BLaER1 treated with 17β-estradiol and CSF1 and Interleukin-3, amounts not matched to agents 10 nM and 100 nM (cell line): ENCODE measurements at regions not wholly inside any gene's neighbourhood (a gene's known extent, or its start where the extent isn't known, plus 50 kb on each side); places are given as distances from the start of the nearest gene placed in this dataset.
"Not testable (repeated sequence)": the region's sequence is repeated elsewhere in the genome, so short reads cannot be mapped to it uniquely, and the experiment has no call there.

ENCODE experiments used
- H3K27ac ChIP-seq, 11 experiments: shearing (Covaris generic); formaldehyde crosslinking; 2 replicates each; pipeline ENCODE4 v1.8.1; 2022
- H3K27me3 ChIP-seq, 11 experiments: shearing (Covaris generic); formaldehyde crosslinking; 2 replicates each; pipeline ENCODE4 v1.8.1; 2022
- H3K36me3 ChIP-seq, 11 experiments: shearing (Covaris generic); formaldehyde crosslinking; 2 replicates each; pipeline ENCODE4 v1.8.1; 2022
- H3K4me1 ChIP-seq, 10 experiments: shearing (Covaris generic); formaldehyde crosslinking; 2 replicates each; pipeline ENCODE4 v1.8.1; 2022
- H3K4me2 ChIP-seq, 11 experiments: shearing (Covaris generic); formaldehyde crosslinking; 2 replicates each; pipeline ENCODE4 v1.8.1; 2022
- H3K4me3 ChIP-seq, 10 experiments: shearing (Covaris generic); formaldehyde crosslinking; 2 replicates each; pipeline ENCODE4 v1.8.1; 2022
- H3K9ac ChIP-seq, 11 experiments: shearing (Covaris generic); formaldehyde crosslinking; 2 replicates each; pipeline ENCODE4 v1.8.1; 2022
- H3K9me3 ChIP-seq, 11 experiments: shearing (Covaris generic); formaldehyde crosslinking; replicated peaks in 1 of 11; 2 replicates each; pipeline ENCODE4 v1.8.1; 2022
- H4K20me1 ChIP-seq, 11 experiments: shearing (Covaris generic); formaldehyde crosslinking; 2 replicates each; pipeline ENCODE4 v1.8.1; 2022
- Cebpa-rat ChIP-seq, 11 experiments: shearing (Covaris generic); IDR thresholded peaks; 2 replicates each; pipeline ENCODE4 v1.8.1; 2022

DNA sequence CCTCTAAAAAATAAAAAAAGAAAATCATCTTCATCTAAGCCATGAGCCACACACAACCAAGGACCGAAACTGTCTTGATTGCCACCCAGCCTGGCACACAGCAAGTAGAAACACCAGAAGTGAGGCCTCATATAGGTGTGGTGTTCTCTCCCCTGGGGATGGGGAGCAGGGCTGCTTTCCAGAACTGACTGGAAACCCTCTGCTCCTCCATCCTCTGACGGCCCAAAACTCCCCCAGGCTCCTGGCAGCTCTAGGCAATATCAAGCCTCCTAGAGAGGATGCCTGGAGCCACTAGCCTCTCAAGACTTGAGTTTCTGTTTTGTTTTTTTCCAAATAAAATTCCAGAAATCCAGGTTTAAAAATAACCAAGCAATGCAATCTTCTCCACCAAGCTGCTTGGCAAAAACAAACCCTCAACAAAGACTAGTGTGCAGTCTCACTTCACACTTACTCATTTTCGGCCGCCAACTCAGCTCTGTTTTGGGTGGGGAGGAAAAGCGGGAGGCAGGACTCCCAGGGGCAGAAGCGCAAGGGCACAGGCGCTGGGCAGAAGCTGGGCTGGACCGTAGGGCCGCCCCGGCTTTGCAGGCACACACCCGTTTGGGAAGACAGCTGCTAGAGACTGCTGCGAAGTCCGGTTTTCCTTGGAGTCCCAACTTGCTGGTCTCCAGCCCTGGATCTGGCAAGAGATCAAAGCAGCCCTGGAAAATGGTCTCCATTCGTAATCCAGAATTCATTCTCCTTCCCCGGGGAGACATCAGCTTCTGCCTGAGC, 78.2 kb upstream of the CAPZB start:
- Histone ChIP-seq H3K27me3 (no peaks in the 10 kb centered on the region), H3K9me3 (no peaks in the 10 kb centered on the region), H3K27ac (no peak overlapping the region), H3K4me1 (no peaks in the 10 kb centered on the region), H3K4me2 (no peak overlapping the region), H3K9ac (no peak overlapping the region), H4K20me1 (no peaks in the 10 kb centered on the region), H3K36me3 (no peaks in the 10 kb centered on the region), H3K4me3 (no peak overlapping the region)
- no peak for TF ChIP-seq Cebpa-rat (IDR thresholded peaks at IDR 0.05)

DNA sequence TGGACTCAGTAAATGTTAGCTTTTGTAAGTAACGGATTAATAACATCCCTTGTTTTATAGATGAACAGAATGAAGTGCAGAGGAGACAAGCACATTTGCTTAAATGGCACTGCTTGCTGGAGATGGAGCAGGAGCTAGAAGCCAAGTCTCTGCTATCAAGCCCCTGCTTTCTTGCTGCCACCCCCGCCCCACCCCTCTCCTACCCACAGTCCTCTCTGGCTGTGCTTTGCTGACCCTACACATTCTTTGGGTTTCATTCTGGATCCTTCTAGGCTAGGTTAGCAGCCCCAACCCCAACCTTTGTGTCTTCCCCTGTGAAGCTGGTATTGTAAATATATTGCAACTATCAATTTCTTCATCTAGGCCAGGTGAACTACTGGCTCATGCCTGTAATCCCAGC, 77.5 kb upstream of the CAPZB start:
- H3K27me3 ChIP-seq, result no peaks in the 10 kb centered on the region
- H3K9ac ChIP-seq, result no peak overlapping the region
- no peaks in the 10 kb centered on the region for H3K9me3 ChIP-seq
- TF ChIP-seq Cebpa-rat (IDR thresholded peaks at IDR 0.05), result no peak
- H4K20me1 ChIP-seq, result no peaks in the 10 kb centered on the region
- H3K4me2 ChIP-seq, result no peak overlapping the region
- no peak overlapping the region for H3K27ac ChIP-seq
- no peaks in the 10 kb centered on the region; a peak in 2 of 20 replicates for H3K4me1 ChIP-seq
- no peak overlapping the region for H3K4me3 ChIP-seq
- H3K36me3 ChIP-seq, result no peaks in the 10 kb centered on the region

DNA sequence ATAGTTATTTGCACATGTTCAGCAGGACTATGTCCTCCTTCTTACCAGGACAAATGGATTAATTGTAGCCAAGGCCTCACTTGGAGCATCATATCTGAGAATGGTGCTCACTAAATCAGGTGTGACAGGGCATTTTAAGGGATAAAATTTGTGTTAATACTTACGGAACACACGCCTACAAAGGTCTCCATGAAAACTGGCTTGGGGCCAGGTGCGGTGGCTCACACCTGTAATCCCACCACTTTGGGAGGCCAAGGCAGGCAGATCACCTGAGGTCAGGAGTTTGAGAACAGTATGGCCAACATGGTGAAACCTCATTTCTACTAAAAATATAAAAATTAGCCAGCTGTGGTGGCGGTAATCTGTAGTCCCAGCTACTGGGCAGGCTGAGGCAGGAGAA, 75.1 kb upstream of the CAPZB start:
- Histone ChIP-seq H3K4me3 (no peak overlapping the region), H3K27me3 (no peaks in the 10 kb centered on the region), H3K36me3 (no peaks in the 10 kb centered on the region), H3K27ac (no peak overlapping the region), H4K20me1 (no peaks in the 10 kb centered on the region), H3K9me3 (no peaks in the 10 kb centered on the region), H3K4me1 (no peaks in the 10 kb centered on the region; a peak in 2 of 20 replicates), H3K4me2 (no peak overlapping the region), H3K9ac (no peak overlapping the region)
- TF ChIP-seq Cebpa-rat (IDR thresholded peaks at IDR 0.05), result no peak

GRCh38 chr1:19559641-19560040, 74.3 kb upstream of the CAPZB start:
- no peaks in the 10 kb centered on the region for H3K27me3 ChIP-seq
- H3K4me1 ChIP-seq, result no peaks in the 10 kb centered on the region; a peak in 2 of 20 replicates
- no peak for TF ChIP-seq Cebpa-rat (IDR thresholded peaks at IDR 0.05)
- H3K4me2 ChIP-seq, result no peak overlapping the region
- H3K27ac ChIP-seq, result no peak overlapping the region
- no peak overlapping the region for H3K4me3 ChIP-seq
- no peaks in the 10 kb centered on the region for H3K9me3 ChIP-seq
- no peaks in the 10 kb centered on the region for H4K20me1 ChIP-seq
- H3K36me3 ChIP-seq, result no peaks in the 10 kb centered on the region
- no peak overlapping the region for H3K9ac ChIP-seq

- no peak for TF ChIP-seq Cebpa-rat (IDR thresholded peaks at IDR 0.05)
- H3K4me3 ChIP-seq, result no peak overlapping the region
- H3K36me3 ChIP-seq, result no peaks in the 10 kb centered on the region
- H3K27ac ChIP-seq, result no peak overlapping the region
- H4K20me1 ChIP-seq, result no peaks in the 10 kb centered on the region
- peak overlapping the region in 1 of 11 experiments; percentile 4; a peak in 1 of 22 replicates for H3K4me2 ChIP-seq
- H3K9ac ChIP-seq, result no peak overlapping the region
- H3K4me1 ChIP-seq, result no peaks in the 10 kb centered on the region; a peak in 2 of 20 replicates
- 0 out of 22 replicates have a peak, but pooled peaks cover 0 to 1% (median 0%) of the 10 kb centered on the region in 11 experiments for H3K9me3 ChIP-seq
- H3K27me3 ChIP-seq, result no peaks in the 10 kb centered on the region
These were observed 72.3 kb upstream of the CAPZB start for GRCh38 chr1:19557609-19558051.

GRCh38 chr1:19554090-19554489, 68.8 kb upstream of the CAPZB start:
- Histone ChIP-seq H3K4me2 (no peak overlapping the region), H3K9me3 (peaks cover 22 to 36% (median 29%) of the 10 kb centered on the region in 11 experiments), H3K4me1 (no peaks in the 10 kb centered on the region; a peak in 2 of 20 replicates), H4K20me1 (no peaks in the 10 kb centered on the region), H3K27me3 (no peaks in the 10 kb centered on the region), H3K27ac (no peak overlapping the region), H3K36me3 (no peaks in the 10 kb centered on the region; a peak in 1 of 22 replicates), H3K9ac (no peak overlapping the region), H3K4me3 (no peak overlapping the region)
- TF ChIP-seq Cebpa-rat (IDR thresholded peaks at IDR 0.05), result no peak

GRCh38 chr1:19552291-19553010, 67.1 kb upstream of the CAPZB start:
- Histone ChIP-seq H3K4me1 (no peaks in the 10 kb centered on the region), H3K4me2 (no peak overlapping the region), H3K27me3 (no peaks in the 10 kb centered on the region), H4K20me1 (no peaks in the 10 kb centered on the region), H3K9ac (no peak overlapping the region), H3K9me3 (peaks cover 38 to 53% (median 45%) of the 10 kb centered on the region in 11 experiments), H3K36me3 (peaks cover 0 to 4% (median 0%) of the 10 kb centered on the region in 11 experiments; a peak in 2 of 22 replicates), H3K27ac (no peak overlapping the region), H3K4me3 (no peak overlapping the region)
- TF ChIP-seq Cebpa-rat (IDR thresholded peaks at IDR 0.05), result no peak

DNA sequence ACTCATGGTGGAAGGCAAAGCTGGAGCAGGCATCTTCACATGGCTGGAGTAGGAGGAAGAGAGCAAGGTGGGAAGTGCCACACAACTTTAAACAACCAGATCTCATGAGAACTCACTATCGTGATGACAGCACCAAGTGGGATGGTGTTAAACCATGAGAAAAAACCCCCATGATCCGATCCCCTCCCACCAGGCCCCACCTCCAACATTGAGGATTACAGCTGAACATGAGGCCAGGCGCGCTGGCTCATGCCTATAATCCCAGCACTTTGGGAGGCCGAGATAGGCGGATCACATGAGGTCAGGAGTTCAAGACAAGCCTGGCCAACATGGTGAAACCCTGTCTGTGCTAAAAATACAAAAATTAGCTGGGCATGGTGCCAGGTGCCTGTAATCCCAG, 66.5 kb upstream of the CAPZB start:
- not testable (repeated sequence) for H3K27ac ChIP-seq, H4K20me1 ChIP-seq, H3K4me2 ChIP-seq, H3K9ac ChIP-seq, H3K27me3 ChIP-seq, H3K36me3 ChIP-seq, H3K4me3 ChIP-seq, H3K4me1 ChIP-seq
- peaks cover 44 to 59% (median 51%) of the 10 kb centered on the region in 11 experiments for H3K9me3 ChIP-seq

GRCh38 chr1:19550437-19550836, 65.1 kb upstream of the CAPZB start:
- not testable (repeated sequence) for H3K4me3 ChIP-seq, H4K20me1 ChIP-seq, H3K9ac ChIP-seq, H3K36me3 ChIP-seq, H3K4me2 ChIP-seq, H3K27me3 ChIP-seq, H3K4me1 ChIP-seq, H3K27ac ChIP-seq
- H3K9me3 ChIP-seq, result peaks cover 58 to 73% (median 65%) of the 10 kb centered on the region in 11 experiments
